HepG2 (cell line): ENCODE measurements at regions not wholly inside any gene's neighbourhood (a gene's known extent, or its start where the extent isn't known, plus 50 kb on each side); places are given as distances from the start of the nearest gene placed in this dataset.

Experiments
- ATAC-seq: fragments of 200-7000 bp; cut with Tn5 transposase; 3 replicates; pipeline ENCODE4 v1.9.1; 2020; ENCODE audit warnings: mild to moderate bottlenecking, moderate library complexity
- BruUV-seq: library from RNA; stranded (reverse); fragments of 400-500 nt; replicated peaks from 2 replicates; lab custom pipeline; 2021; lab: Mats Ljungman, UMichigan
- CTCF ChIA-PET: fragments of 300-600 bp; formaldehyde crosslinking; extraction: SDS; loops from one replicate; lab custom pipeline; 2021; ENCODE audit warnings: low total read pairs, inconsistent platforms, low intra/inter-chr PET ratio; lab: Yijun Ruan, JAX
- POLR2A ChIA-PET: fragments of 350-600 bp; sonication (Branson Sonifier 250); formaldehyde crosslinking; loops from one replicate; lab custom pipeline; 2020; ENCODE audit warnings: antibody characterized with exemption, inconsistent platforms; lab: Yijun Ruan, JAX
- DNase-seq: peaks from one replicate; pipeline ENCODE4 v3.0.0-alpha.2; 2015; ENCODE audit warnings: low spot score
- FAIRE-seq: peaks from 3 replicates; lab custom pipeline; 2011; peaks lifted over from hg19 to GRCh38; lab: Jason Lieb, UNC
- H2AFZ ChIP-seq: one replicate; pipeline ENCODE4 v1.6.1; 2011; ENCODE audit warnings: low read length, inconsistent platforms
- H3K27ac ChIP-seq: fragments of 300-600 bp; 3 replicates; pipeline ENCODE4 v1.8.0; 2011; ENCODE audit warnings: mixed run types, mild to moderate bottlenecking, mixed read lengths, low read length, inconsistent platforms; ENCODE audit not compliant: insufficient read depth; ENCODE audit errors: extremely low read length
- H3K27me3 ChIP-seq, 2 experiments: fragments of 200-600 bp in 1 of 2; 2 replicates in 1 of 2; 3 replicates in 1 of 2; pipeline versions ENCODE4 v1.6.0 to v1.8.0; 2011; ENCODE audit warnings: low read length in 2 of 2, mild to moderate bottlenecking in 2 of 2, moderate library complexity in 2 of 2, inconsistent platforms in 1 of 2; ENCODE audit not compliant: insufficient read depth in 2 of 2, control insufficient read depth in 1 of 2
- H3K36me3 ChIP-seq, 2 experiments: fragments of 200-600 bp in 1 of 2; replicated peaks in 1 of 2; 2 replicates in 1 of 2; 3 replicates in 1 of 2; pipeline versions ENCODE4 v1.5.1 to v1.8.0; 2011; ENCODE audit warnings: low read length in 2 of 2, inconsistent platforms in 1 of 2; ENCODE audit not compliant: insufficient read depth in 2 of 2, control insufficient read depth in 1 of 2
- H3K4me1 ChIP-seq: 2 replicates; pipeline ENCODE4 v1.5.1; 2012; ENCODE audit warnings: low read length, inconsistent platforms; ENCODE audit not compliant: insufficient read depth
- H3K4me2 ChIP-seq: 2 replicates; pipeline ENCODE4 v1.6.0; 2011; ENCODE audit warnings: low read depth, low read length, inconsistent platforms
- H3K4me3 ChIP-seq, 3 experiments: fragments of 200-600 bp in 1 of 3; sonication (generic), shearing (Covaris generic) in 1 of 3; replicated peaks in 1 of 3; 2 replicates each; pipeline ENCODE4 v1.5.1; 2011 to 2016; ENCODE audit warnings: low read length in 3 of 3, inconsistent platforms in 2 of 3, low read depth in 2 of 3, mild to moderate bottlenecking in 2 of 3, control low read depth in 1 of 3, mixed read lengths in 1 of 3; ENCODE audit not compliant: insufficient read depth in 1 of 3
- H3K79me2 ChIP-seq: one replicate; pipeline ENCODE4 v1.6.1; 2011; ENCODE audit warnings: low read length, inconsistent platforms; ENCODE audit not compliant: insufficient read depth
- H3K9ac ChIP-seq: 2 replicates; pipeline ENCODE4 v1.6.0; 2011; ENCODE audit warnings: mild to moderate bottlenecking, low read depth, low read length, inconsistent platforms; ENCODE audit not compliant: insufficient read depth
- H3K9me3 ChIP-seq: 2 replicates; pipeline ENCODE4 v1.5.1; 2012; ENCODE audit warnings: mild to moderate bottlenecking, low read length
- H4K20me1 ChIP-seq: 2 replicates; pipeline ENCODE4 v1.6.0; 2011; ENCODE audit warnings: inconsistent platforms, mild to moderate bottlenecking, low read length, moderate library complexity; ENCODE audit not compliant: insufficient read depth
- GPN1 ChIP-seq: sonication (generic); formaldehyde crosslinking; IDR thresholded peaks from 2 replicates; pipeline ENCODE4 v1.5.1; 2020; ENCODE audit warnings: missing genetic modification reagents, borderline replicate concordance
- GZF1 ChIP-seq: sonication (generic); formaldehyde crosslinking; IDR thresholded peaks from 2 replicates; pipeline ENCODE4 v1.5.1; 2020; ENCODE audit warnings: mild to moderate bottlenecking, missing genetic modification reagents
- HNRNPK ChIP-seq: fragments of 200-400 bp; formaldehyde crosslinking; IDR thresholded peaks from 2 replicates; pipeline ENCODE4 v1.6.1; 2018; ENCODE audit warnings: low read length, low read depth, moderate library complexity, mild to moderate bottlenecking; ENCODE audit not compliant: poor library complexity, severe bottlenecking
- MTF1 ChIP-seq: sonication (generic); formaldehyde crosslinking; IDR thresholded peaks from 2 replicates; pipeline ENCODE4 v1.5.0; 2020; ENCODE audit warnings: missing genetic modification reagents
- PCBP2 ChIP-seq: fragments of 200-400 bp; formaldehyde crosslinking; optimal IDR thresholded peaks from 2 replicates; pipeline ENCODE3; 2018; ENCODE audit warnings: low read length, low read depth; ENCODE audit not compliant: poor library complexity, severe bottlenecking
- PPARG ChIP-seq: conservative IDR thresholded peaks from 2 replicates; pipeline ENCODE4 v1.6.1; 2016; ENCODE audit warnings: missing biosample characterization, missing genetic modification reagents
- SIN3A ChIP-seq: IDR thresholded peaks from 2 replicates; pipeline ENCODE4 v1.6.1; 2011; ENCODE audit warnings: low read depth, mild to moderate bottlenecking, control low read depth, low read length, borderline replicate concordance
- SP140L ChIP-seq: sonication (generic); formaldehyde crosslinking; IDR thresholded peaks from 2 replicates; pipeline ENCODE4 v1.4.0; 2020; ENCODE audit warnings: missing genetic modification reagents, borderline replicate concordance
- TMF1 ChIP-seq: sonication (generic); formaldehyde crosslinking; IDR thresholded peaks from 2 replicates; pipeline ENCODE4 v1.8.1; 2022; ENCODE audit warnings: low read depth, missing genetic modification reagents
- ZBTB7A ChIP-seq: sonication (generic); formaldehyde crosslinking; IDR thresholded peaks from 2 replicates; pipeline ENCODE4 v1.8.0; 2022; ENCODE audit warnings: mild to moderate bottlenecking, missing genetic modification reagents
- ZFP37 ChIP-seq: sonication (generic); formaldehyde crosslinking; IDR thresholded peaks from 2 replicates; pipeline ENCODE4 v1.4.0; 2020; ENCODE audit warnings: missing genetic modification reagents, borderline replicate concordance
- ZNF367 ChIP-seq: sonication (generic); formaldehyde crosslinking; IDR thresholded peaks from 2 replicates; pipeline ENCODE4 v1.4.0; 2020; ENCODE audit warnings: missing genetic modification reagents, borderline replicate concordance
- ZNF773 ChIP-seq: sonication (generic); formaldehyde crosslinking; IDR thresholded peaks from 2 replicates; pipeline ENCODE4 v1.4.0; 2020; ENCODE audit warnings: missing genetic modification reagents, borderline replicate concordance
- WGBS: methylation state at CpG from one replicate; pipeline ENCODE4 v1.1.6; 2017; ENCODE audit warnings: low lambda C conversion rate; 5-methylcytosine and 5-hydroxymethylcytosine counted together
- in situ Hi-C: cut with HindIII; loops from 2 replicates; pipeline ENCODE4 v1.10.0; 2017; ENCODE audit warnings: low pct_unique_long_range_greater_than_20kb; ENCODE audit not compliant: extremely low pct_ligation_motif_present
- intact Hi-C: fragments of 100-400 bp; cut with micrococcal nuclease; formaldehyde crosslinking; loops from one replicate; pipeline ENCODE4 v1.10.0; 2022; ENCODE audit not compliant: unreplicated experiment

DNA sequence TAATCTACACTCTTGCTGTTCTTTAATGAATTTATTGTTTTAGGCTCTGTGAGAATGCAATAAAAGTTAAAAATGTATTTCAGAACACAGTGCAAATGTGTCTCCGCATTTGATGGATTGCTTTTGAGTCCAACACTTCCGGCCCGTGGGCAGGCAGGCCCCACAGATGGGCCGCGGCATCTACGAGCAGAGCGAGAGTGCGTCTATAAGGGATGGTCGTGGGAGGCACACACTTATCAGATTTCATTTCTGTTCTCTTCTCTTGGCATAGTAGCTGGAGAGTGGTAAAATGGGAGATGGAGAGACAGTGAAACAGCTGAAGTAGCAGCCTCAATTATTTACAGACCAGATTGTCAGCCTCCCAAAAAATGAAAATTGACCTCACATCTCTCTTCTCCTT lies 134.2 kb downstream of the NAV1 start:
- no peaks in the 10 kb centered on the region for H4K20me1 ChIP-seq
- 61% methylated on average over 9 of the region's 9 CpGs for WGBS
- ChIA-PET POLR2A (no interaction called here), CTCF (no interaction called here)
- H3K9ac ChIP-seq, result no peak overlapping the region
- intact Hi-C loops (no loop called here), in situ Hi-C loops (no loop called here)
- no peak overlapping the region for H2AFZ ChIP-seq
- no peak overlapping the region for H3K4me3 ChIP-seq
- FAIRE-seq, result no peak
- no peaks in the 10 kb centered on the region for H3K9me3 ChIP-seq
- H3K36me3 ChIP-seq, result no peaks in the 10 kb centered on the region
- peaks cover 2 to 37% of the 10 kb centered on the region in 2 experiments; a peak in 3 of 5 replicates for H3K27me3 ChIP-seq
- H3K4me2 ChIP-seq, result no peak overlapping the region
- DNase-seq, result no peak
- no peak for ATAC-seq
- H3K27ac ChIP-seq, result no peak overlapping the region
- no peaks in the 10 kb centered on the region for H3K4me1 ChIP-seq
- no TSS peak for BruUV-seq
- no peaks in the 10 kb centered on the region for H3K79me2 ChIP-seq
- TF ChIP-seq ZNF773 (CRISPR knock-in tag) (no peak), GZF1 (no peak), PPARG (CRISPR knock-in tag) (no peak), TMF1 (CRISPR knock-in tag) (no peak), HNRNPK (no peak), PCBP2 (no peak), ZBTB7A (CRISPR knock-in tag) (no peak), SP140L (CRISPR knock-in tag) (no peak), ZFP37 (CRISPR knock-in tag) (no peak), GPN1 (no peak), ZNF367 (no peak), SIN3A (no peak), MTF1 (CRISPR knock-in tag) (no peak)
